GM12865 (cell line): ENCODE measurements at regions not wholly inside any gene's neighbourhood (a gene's known extent, or its start where the extent isn't known, plus 50 kb on each side); places are given as distances from the start of the nearest gene placed in this dataset.

Source experiments
- DNase-seq: peaks from one replicate; pipeline ENCODE4 v3.0.0; 2010; ENCODE audit warnings: low read depth
- H3K4me3 ChIP-seq: 2 replicates; pipeline ENCODE4 v1.5.1; 2011; ENCODE audit warnings: mild to moderate bottlenecking, low read depth, low read length, control low read depth
- TF ChIP-seq, protein P1 (sequence below): IDR thresholded peaks from 2 replicates; pipeline ENCODE4 v1.5.1; 2011; ENCODE audit warnings: low read length, control low read depth, low read depth, inconsistent platforms; ENCODE audit not compliant: insufficient read depth; ENCODE audit errors: missing control alignments

DNA sequence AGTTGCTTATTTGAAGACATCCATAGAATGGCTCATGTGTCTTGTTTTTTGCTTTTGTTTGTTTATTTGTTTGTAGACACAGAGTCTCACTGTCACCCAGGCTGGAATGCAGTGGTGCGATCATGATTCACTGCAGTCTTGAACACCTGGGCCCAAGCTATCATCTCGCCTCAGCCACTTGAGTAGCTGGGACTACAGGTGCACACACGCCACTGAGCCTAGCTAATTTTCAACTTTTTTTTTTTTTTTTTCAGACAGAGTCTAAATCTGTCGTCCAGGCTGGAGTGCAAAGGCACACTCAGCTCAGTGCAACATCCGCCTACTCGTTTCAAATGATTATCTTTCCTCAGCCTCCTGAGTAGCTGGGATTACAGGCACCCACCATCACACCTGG is 83.3 kb upstream of the KLF6 start:
- no peak overlapping the region for H3K4me3 ChIP-seq
- DNase-seq: peak; percentile 47
- TF ChIP-seq, protein P1, sequence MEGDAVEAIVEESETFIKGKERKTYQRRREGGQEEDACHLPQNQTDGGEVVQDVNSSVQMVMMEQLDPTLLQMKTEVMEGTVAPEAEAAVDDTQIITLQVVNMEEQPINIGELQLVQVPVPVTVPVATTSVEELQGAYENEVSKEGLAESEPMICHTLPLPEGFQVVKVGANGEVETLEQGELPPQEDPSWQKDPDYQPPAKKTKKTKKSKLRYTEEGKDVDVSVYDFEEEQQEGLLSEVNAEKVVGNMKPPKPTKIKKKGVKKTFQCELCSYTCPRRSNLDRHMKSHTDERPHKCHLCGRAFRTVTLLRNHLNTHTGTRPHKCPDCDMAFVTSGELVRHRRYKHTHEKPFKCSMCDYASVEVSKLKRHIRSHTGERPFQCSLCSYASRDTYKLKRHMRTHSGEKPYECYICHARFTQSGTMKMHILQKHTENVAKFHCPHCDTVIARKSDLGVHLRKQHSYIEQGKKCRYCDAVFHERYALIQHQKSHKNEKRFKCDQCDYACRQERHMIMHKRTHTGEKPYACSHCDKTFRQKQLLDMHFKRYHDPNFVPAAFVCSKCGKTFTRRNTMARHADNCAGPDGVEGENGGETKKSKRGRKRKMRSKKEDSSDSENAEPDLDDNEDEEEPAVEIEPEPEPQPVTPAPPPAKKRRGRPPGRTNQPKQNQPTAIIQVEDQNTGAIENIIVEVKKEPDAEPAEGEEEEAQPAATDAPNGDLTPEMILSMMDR: no peak

DNA sequence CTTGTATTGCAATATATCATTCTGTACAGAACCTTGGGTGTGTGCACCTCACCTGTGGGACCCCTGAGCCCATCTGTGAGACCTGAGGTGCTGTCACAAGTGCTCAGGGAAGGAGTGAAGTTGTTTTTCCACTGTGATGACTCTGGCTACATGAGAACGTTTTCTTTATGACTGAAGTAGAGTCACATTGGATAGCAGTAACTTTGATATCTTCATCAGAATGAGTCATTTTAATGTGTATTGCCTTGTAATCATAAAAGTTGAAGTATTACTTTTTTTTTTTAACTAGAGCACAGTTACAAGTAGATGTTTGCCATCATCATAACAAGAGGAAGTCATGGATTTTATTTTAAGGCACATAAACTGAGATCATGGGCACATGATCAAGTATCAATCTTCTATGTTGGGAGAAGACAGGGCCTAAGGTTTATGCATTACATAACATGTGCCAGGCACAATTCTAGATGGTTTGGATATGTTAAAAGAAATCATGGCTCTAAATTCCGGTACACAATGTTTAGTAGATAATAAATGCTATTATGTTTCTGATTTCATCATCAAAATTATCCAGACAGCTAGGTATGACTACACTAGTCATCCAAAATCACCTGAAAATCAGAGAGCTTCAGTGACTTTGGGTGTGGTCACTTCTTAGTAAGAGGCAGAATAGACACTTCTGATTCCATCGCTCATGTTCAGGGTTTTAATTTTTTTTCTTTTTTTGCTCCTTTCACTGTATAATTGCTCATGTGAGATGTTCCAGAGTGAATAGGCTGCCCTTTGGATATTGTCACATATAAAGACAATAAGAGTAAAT is 82.7 kb upstream of the KLF6 start:
- DNase-seq: no peak
- H3K4me3 ChIP-seq: no peak overlapping the region
- TF ChIP-seq, protein P1: no peak

DNA sequence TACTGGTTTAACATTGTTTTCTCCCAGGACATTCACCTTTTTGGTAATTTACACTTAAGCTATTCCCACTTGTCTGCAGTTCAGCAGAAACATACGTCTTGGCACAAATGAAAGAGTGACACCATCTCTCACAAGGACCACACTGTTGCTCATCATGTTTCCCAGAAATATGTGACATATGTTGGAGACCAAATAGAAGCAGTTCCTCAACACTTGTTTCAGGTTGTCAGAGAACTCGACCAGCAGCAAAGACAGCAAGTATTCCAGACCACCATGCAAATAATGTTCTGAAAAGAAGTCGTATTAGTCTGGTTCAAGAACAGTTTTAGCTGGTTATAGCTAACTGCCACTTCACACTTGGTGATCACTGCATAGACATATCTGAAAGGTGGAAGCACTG is 81.3 kb upstream of the KLF6 start:
- H3K4me3 ChIP-seq: no peak overlapping the region
- DNase-seq: peak; percentile 46
- TF ChIP-seq, protein P1: no peak

DNA sequence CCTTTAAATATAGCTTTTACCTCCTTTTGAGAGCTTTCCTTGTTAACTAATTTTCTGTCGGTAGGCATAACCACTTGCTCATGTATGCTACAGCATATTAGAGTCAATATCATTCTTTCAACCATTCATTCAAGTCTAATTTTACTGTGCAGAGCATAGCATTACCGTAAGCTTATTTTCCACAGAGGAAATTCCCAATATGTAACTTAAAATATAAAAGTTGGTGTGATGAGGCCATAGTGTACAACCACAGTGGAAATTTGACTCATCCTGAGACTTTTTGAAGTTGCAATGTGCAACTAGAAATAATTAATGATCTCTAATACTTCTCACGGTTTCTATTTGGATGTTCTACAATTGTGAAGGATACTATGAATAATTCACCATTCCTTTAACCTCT is 80.6 kb upstream of the KLF6 start:
- peak; percentile 21 for DNase-seq
- TF ChIP-seq, protein P1: no peak
- H3K4me3 ChIP-seq: no peak overlapping the region

DNA sequence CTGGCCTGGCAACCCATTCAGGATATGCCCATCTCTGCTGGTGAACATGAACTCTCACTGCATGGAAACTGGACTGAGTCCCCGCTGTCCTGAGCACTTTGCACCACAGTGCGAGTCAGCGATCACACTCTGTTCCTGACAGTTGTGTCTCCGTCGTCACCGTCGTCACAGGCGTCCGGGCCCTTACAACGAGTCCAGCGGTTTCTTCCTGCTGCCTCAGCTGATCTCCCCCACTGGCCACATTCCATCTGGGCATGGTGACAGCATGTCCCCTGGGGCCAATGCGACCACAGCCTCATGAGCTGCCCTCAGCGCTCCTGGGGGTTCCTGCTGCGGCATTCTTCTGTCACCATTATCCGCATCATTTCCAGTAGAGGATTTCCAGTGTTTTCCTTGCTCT is 76.8 kb upstream of the KLF6 start:
- H3K4me3 ChIP-seq: no peak overlapping the region
- TF ChIP-seq, protein P1: no peak
- no peak for DNase-seq

DNA sequence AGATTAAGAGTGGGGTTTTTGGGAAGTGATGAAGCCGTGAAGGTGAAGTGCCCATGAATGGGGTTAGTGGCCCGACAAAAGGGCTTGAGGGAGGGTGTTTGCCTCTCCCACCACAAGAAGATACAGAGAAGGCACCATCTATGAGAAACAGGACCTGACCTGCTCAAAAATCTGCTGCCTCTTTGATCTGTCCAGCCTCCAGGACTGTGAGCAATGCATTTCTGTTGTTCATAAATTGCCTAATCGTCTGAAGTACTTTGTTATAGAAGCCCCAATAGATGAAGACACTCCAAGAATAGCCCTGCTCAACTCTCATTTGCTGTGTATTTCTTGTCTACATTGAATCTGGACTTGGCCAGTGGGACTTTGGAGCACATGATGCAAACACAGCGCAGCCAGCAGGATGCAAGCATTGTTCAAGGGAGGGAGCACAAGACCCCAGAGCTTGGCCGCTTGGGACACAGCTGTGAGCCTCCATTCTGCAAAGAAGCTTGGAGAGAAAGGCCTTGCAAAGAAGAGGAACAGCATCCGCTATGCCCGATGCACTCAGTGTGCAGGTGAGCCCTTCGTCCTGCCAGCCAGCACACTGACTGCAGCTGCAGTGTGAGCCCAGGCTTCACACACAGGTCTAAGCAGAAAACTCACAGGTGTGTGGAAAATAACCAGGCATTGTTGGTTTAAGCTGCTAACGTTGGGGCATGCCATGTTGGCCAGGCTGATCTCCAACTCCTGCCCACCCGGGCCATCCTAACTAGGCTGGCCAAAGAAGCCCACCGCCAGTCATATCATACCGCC is 73.2 kb upstream of the KLF6 start:
- TF ChIP-seq, protein P1: no peak
- H3K4me3 ChIP-seq: no peak overlapping the region
- DNase-seq: no peak
